IPS-20b (cell line): ENCODE measurements at regions not wholly inside any gene's neighbourhood (a gene's known extent, or its start where the extent isn't known, plus 50 kb on each side); places are given as distances from the start of the nearest gene placed in this dataset.
"Not testable (repeated sequence)": the region's sequence is repeated elsewhere in the genome, so short reads cannot be mapped to it uniquely, and the experiment has no call there.

Experiments
- H3K27ac ChIP-seq: one replicate; pipeline ENCODE4 v1.5.1; 2013; ENCODE audit warnings: low read length
- H3K27me3 ChIP-seq: 2 replicates; pipeline ENCODE4 v1.6.1; 2013; ENCODE audit warnings: mild to moderate bottlenecking, low read length, inconsistent platforms; ENCODE audit not compliant: insufficient read depth
- H3K36me3 ChIP-seq: 2 replicates; pipeline ENCODE4 v1.6.1; 2013; ENCODE audit warnings: low read depth, mild to moderate bottlenecking, inconsistent platforms, low read length, moderate library complexity; ENCODE audit not compliant: insufficient read depth
- H3K4me1 ChIP-seq: 2 replicates; pipeline ENCODE4 v1.6.1; 2013; ENCODE audit warnings: mild to moderate bottlenecking, control low read depth, inconsistent platforms, low read length, moderate library complexity; ENCODE audit not compliant: insufficient read depth
- H3K4me3 ChIP-seq: 2 replicates; pipeline ENCODE4 v1.5.1; 2013; ENCODE audit warnings: mild to moderate bottlenecking, low read length, inconsistent platforms
- H3K9ac ChIP-seq: 2 replicates; pipeline ENCODE4 v1.6.1; 2013; ENCODE audit warnings: low read depth, mild to moderate bottlenecking, inconsistent platforms, low read length, moderate library complexity
- H3K9me3 ChIP-seq: 2 replicates; pipeline ENCODE4 v1.6.1; 2013; ENCODE audit warnings: mild to moderate bottlenecking, low read depth, low read length, inconsistent platforms; ENCODE audit not compliant: insufficient read depth

- H3K4me3 ChIP-seq, result no peak overlapping the region
- H3K36me3 ChIP-seq, result no peaks in the 10 kb centered on the region
- no peaks in the 10 kb centered on the region for H3K4me1 ChIP-seq
- H3K9me3 ChIP-seq, result no peaks in the 10 kb centered on the region
- no peak overlapping the region for H3K9ac ChIP-seq
- H3K27ac ChIP-seq, result no peak overlapping the region
- H3K27me3 ChIP-seq, result no peaks in the 10 kb centered on the region
Observed at GRCh38 chr2:163046615-163047014, 208.0 kb upstream of the KCNH7 start.

- Histone ChIP-seq H3K4me1 (no peaks in the 10 kb centered on the region), H3K27me3 (no peaks in the 10 kb centered on the region), H3K36me3 (no peaks in the 10 kb centered on the region), H3K9me3 (no peaks in the 10 kb centered on the region), H3K9ac (no peak overlapping the region), H3K4me3 (no peak overlapping the region), H3K27ac (no peak overlapping the region)
Observed at GRCh38 chr2:163045830-163046229, 207.3 kb upstream of the KCNH7 start.

- Histone ChIP-seq H3K9me3 (no peaks in the 10 kb centered on the region), H3K27me3 (no peaks in the 10 kb centered on the region), H3K9ac (no peak overlapping the region), H3K36me3 (no peaks in the 10 kb centered on the region), H3K27ac (no peak overlapping the region), H3K4me3 (no peak overlapping the region), H3K4me1 (no peaks in the 10 kb centered on the region)
Observed at GRCh38 chr2:163044114-163044513, 205.5 kb upstream of the KCNH7 start.

GRCh38 chr2:163043201-163043600 lies 204.6 kb upstream of the KCNH7 start:
- no peaks in the 10 kb centered on the region for H3K27me3 ChIP-seq
- no peak overlapping the region for H3K4me3 ChIP-seq
- no peak overlapping the region for H3K27ac ChIP-seq
- H3K36me3 ChIP-seq, result no peaks in the 10 kb centered on the region
- H3K9me3 ChIP-seq, result no peaks in the 10 kb centered on the region
- no peak overlapping the region for H3K9ac ChIP-seq
- H3K4me1 ChIP-seq, result no peaks in the 10 kb centered on the region

- Histone ChIP-seq H3K4me1 (no peaks in the 10 kb centered on the region), H3K27ac (no peak overlapping the region), H3K27me3 (no peaks in the 10 kb centered on the region), H3K9ac (no peak overlapping the region), H3K36me3 (no peaks in the 10 kb centered on the region), H3K4me3 (no peak overlapping the region), H3K9me3 (no peaks in the 10 kb centered on the region)
Observed at GRCh38 chr2:163039266-163039665, 200.7 kb upstream of the KCNH7 start.

- H3K27ac ChIP-seq, result no peak overlapping the region
- H3K4me1 ChIP-seq, result no peaks in the 10 kb centered on the region
- no peaks in the 10 kb centered on the region for H3K27me3 ChIP-seq
- H3K9ac ChIP-seq, result no peak overlapping the region
- no peaks in the 10 kb centered on the region for H3K9me3 ChIP-seq
- H3K36me3 ChIP-seq, result no peaks in the 10 kb centered on the region
- H3K4me3 ChIP-seq, result no peak overlapping the region
Observed at GRCh38 chr2:163028807-163029206, 190.2 kb upstream of the KCNH7 start.

GRCh38 chr2:163026136-163026775 lies 187.7 kb upstream of the KCNH7 start:
- not testable (repeated sequence) for H3K27ac ChIP-seq, H3K36me3 ChIP-seq, H3K9ac ChIP-seq, H3K4me1 ChIP-seq, H3K27me3 ChIP-seq, H3K4me3 ChIP-seq, H3K9me3 ChIP-seq

- not testable (repeated sequence) for H3K27ac ChIP-seq, H3K36me3 ChIP-seq, H3K4me3 ChIP-seq, H3K9ac ChIP-seq, H3K9me3 ChIP-seq, H3K4me1 ChIP-seq, H3K27me3 ChIP-seq
Observed at GRCh38 chr2:163016882-163017281, 178.3 kb upstream of the KCNH7 start.

GRCh38 chr2:163011000-163011399 lies 172.4 kb upstream of the KCNH7 start:
- Histone ChIP-seq H3K9ac (no peak overlapping the region), H3K9me3 (no peaks in the 10 kb centered on the region; the same call in 1 of the 2 replicates), H3K4me1 (no peaks in the 10 kb centered on the region), H3K27me3 (no peaks in the 10 kb centered on the region), H3K27ac (no peak overlapping the region), H3K36me3 (no peaks in the 10 kb centered on the region), H3K4me3 (no peak overlapping the region)

- Histone ChIP-seq H3K9me3 (no peaks in the 10 kb centered on the region), H3K9ac (no peak overlapping the region), H3K4me3 (no peak overlapping the region), H3K36me3 (no peaks in the 10 kb centered on the region), H3K27me3 (no peaks in the 10 kb centered on the region), H3K27ac (no peak overlapping the region), H3K4me1 (no peaks in the 10 kb centered on the region)
Observed at GRCh38 chr2:163008642-163009041, 170.1 kb upstream of the KCNH7 start.

GRCh38 chr2:162994718-162995117 lies 156.2 kb upstream of the KCNH7 start:
- Histone ChIP-seq H3K9ac (no peak overlapping the region), H3K27ac (no peak overlapping the region), H3K4me3 (no peak overlapping the region), H3K36me3 (no peaks in the 10 kb centered on the region), H3K27me3 (no peaks in the 10 kb centered on the region), H3K9me3 (no peaks in the 10 kb centered on the region), H3K4me1 (no peaks in the 10 kb centered on the region)

GRCh38 chr2:162992828-162993227 lies 154.3 kb upstream of the KCNH7 start:
- H3K4me1 ChIP-seq, result no peaks in the 10 kb centered on the region
- H3K27ac ChIP-seq, result no peak overlapping the region
- H3K27me3 ChIP-seq, result no peaks in the 10 kb centered on the region
- H3K9me3 ChIP-seq, result no peaks in the 10 kb centered on the region
- no peaks in the 10 kb centered on the region for H3K36me3 ChIP-seq
- no peak overlapping the region for H3K9ac ChIP-seq
- H3K4me3 ChIP-seq, result no peak overlapping the region
